ENCODE measurements at regions not wholly inside any gene's neighbourhood (a gene's known extent, or its start where the extent isn't known, plus 50 kb on each side); places are given as distances from the start of the nearest gene placed in this dataset.
"Not testable (repeated sequence)": the region's sequence is repeated elsewhere in the genome, so short reads cannot be mapped to it uniquely, and the experiment has no call there.

DNA sequence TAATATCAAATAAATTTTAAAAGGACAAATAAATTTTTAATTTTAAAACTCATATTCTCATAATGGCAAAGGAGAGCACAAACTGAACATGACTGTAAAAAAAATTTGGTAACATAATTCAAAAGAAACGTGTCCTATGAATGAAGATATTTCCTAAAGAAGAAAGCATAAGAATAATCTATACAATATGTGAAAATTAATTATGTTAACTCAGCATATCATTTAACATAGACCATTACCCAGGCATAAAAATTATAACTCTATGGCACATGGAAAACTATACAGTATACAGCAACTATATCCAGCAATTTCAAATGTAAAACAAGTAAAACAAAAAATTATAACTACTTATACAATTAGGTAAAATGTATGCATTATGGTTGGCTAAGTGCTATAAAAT lies 288.1 kb downstream of the SUCLG1 start:
- WGBS, 2 donors, result 89 to 94% methylated on average over 1 of the region's 1 CpG
- TF ChIP-seq CTCF (IDR thresholded peaks at IDR 0.05), result no peak
- TF ChIP-seq POLR2A (IDR thresholded peaks at IDR 0.05), result no peak
- Histone ChIP-seq H3K4me1 (no peaks in the 10 kb centered on the region), H3K9me3 (no peaks in the 10 kb centered on the region), H3K27ac (no peak overlapping the region), H3K27me3 (no peaks in the 10 kb centered on the region), H3K36me3 (ENCODE audit: low read depth, missing control alignments) (no peaks in the 10 kb centered on the region), H3K4me3 (no peak overlapping the region)
- DNase-seq, result no peak
- intact Hi-C loops (cut with DNase I; ENCODE audit: low total_unique reads), result no loop called here

DNA sequence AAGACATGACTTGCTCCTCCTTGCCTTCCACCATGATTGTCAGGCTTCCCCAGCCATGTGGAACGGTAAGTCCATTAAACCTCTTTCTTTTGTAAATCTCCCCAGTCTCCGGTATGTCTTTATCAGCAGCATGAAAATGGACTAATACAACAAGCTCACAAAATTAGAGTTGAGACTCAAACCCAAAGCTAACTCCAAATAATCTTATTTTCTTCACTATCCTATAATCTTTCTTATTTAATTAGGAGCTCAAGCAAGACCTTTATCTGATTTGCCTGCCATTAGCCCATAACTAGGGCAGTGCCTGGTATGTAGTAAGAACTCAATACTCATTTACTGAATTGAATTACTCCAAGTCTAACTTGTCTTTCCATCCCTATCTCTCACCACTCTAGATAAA lies 289.2 kb downstream of the SUCLG1 start:
- TF ChIP-seq CTCF (IDR thresholded peaks at IDR 0.05) (no peak), POLR2A (IDR thresholded peaks at IDR 0.05) (no peak)
- intact Hi-C loops (cut with DNase I; ENCODE audit: low total_unique reads), result no loop called here
- no peak for DNase-seq
- Histone ChIP-seq H3K4me1 (no peaks in the 10 kb centered on the region), H3K9me3 (no peaks in the 10 kb centered on the region), H3K36me3 (ENCODE audit: low read depth, missing control alignments) (no peaks in the 10 kb centered on the region), H3K4me3 (no peak overlapping the region), H3K27me3 (no peaks in the 10 kb centered on the region), H3K27ac (no peak overlapping the region)
- WGBS, 2 donors, result 95 to 98% methylated on average over 2 of the region's 2 CpGs

DNA sequence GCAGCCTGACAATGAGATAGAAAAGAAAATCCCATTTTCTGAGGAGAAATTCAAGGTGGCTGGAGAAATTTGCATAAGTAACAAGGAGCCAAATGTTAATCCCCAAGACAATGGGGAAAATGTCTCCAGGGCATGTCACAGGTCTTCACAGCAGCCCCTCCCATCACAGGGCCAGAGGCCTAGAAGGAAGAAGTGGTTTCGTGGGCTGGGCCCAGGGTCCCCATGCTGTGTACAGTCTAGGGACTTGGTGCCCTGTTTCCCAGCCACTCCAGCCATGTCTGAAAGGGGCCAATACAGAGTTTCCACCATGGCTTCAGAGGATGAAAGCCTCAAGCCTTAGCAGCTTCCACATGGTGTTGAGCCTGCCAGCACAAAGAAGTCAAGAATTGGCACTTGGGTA lies 290.5 kb downstream of the SUCLG1 start:
- 89 to 100% methylated on average over 1 of the region's 1 CpG for WGBS, 2 donors
- H3K4me3 ChIP-seq; DNase-seq; H3K4me1 ChIP-seq; H3K36me3 ChIP-seq (ENCODE audit: low read depth, missing control alignments); H3K9me3 ChIP-seq; H3K27me3 ChIP-seq; intact Hi-C loops (cut with DNase I; ENCODE audit: low total_unique reads); H3K27ac ChIP-seq: not testable (repeated sequence)

DNA sequence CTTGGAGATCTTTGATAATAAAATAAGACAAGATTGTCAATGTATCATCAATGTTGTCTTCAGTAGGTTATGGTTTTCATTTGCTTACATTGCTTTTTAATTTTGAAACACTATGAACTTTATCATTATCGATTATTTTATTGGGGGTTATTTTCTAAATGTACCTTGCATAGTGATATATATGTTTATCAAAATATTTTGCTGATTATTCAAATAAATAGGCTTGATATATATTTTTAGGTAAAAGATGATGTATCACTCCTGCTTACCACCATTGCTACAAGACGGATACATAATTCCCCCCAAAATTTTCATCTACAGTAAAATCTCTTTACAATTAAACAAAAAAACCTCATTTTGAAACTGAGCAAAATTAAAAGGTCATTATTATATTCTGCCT lies 293.8 kb downstream of the SUCLG1 start:
- H3K9me3 ChIP-seq, result no peaks in the 10 kb centered on the region
- H3K36me3 ChIP-seq (ENCODE audit: low read depth, missing control alignments), result no peaks in the 10 kb centered on the region
- H3K4me3 ChIP-seq, result no peak overlapping the region
- 89 to 90% methylated on average over 2 of the region's 2 CpGs for WGBS, 2 donors
- TF ChIP-seq POLR2A (IDR thresholded peaks at IDR 0.05), result no peak
- no peak for TF ChIP-seq CTCF (IDR thresholded peaks at IDR 0.05)
- DNase-seq, result no peak
- H3K27ac ChIP-seq, result no peak overlapping the region
- intact Hi-C loops (cut with DNase I; ENCODE audit: low total_unique reads), result no loop called here
- no peaks in the 10 kb centered on the region for H3K4me1 ChIP-seq
- H3K27me3 ChIP-seq, result no peaks in the 10 kb centered on the region

- 89 to 100% methylated on average over 1 of the region's 1 CpG for WGBS, 2 donors
- Histone ChIP-seq H3K9me3 (no peaks in the 10 kb centered on the region), H3K4me1 (no peaks in the 10 kb centered on the region), H3K27me3 (no peaks in the 10 kb centered on the region), H3K4me3 (no peak overlapping the region), H3K27ac (no peak overlapping the region), H3K36me3 (ENCODE audit: low read depth, missing control alignments) (no peaks in the 10 kb centered on the region)
- intact Hi-C loops (cut with DNase I; ENCODE audit: low total_unique reads), result no loop called here
- TF ChIP-seq CTCF (IDR thresholded peaks at IDR 0.05), result no peak
- no peak for TF ChIP-seq POLR2A (IDR thresholded peaks at IDR 0.05)
- DNase-seq, result no peak
These were observed 298.6 kb downstream of the SUCLG1 start for GRCh38 chr2:84160453-84160852.

Measured in testis (tissue), 2 donors.